Stimulated activated CD4-positive, alpha-beta T cell treated with anti-CD3 and anti-CD28 coated beads, Interleukin-2, amount 100 ng/mL, for 48 hours (primary cell): ENCODE measurements at regions not wholly inside any gene's neighbourhood (a gene's known extent, or its start where the extent isn't known, plus 50 kb on each side); places are given as distances from the start of the nearest gene placed in this dataset.

Experiments
- DNase-seq, 2 donors: peaks; one replicate each; pipeline ENCODE4 v3.0.0-alpha.2; 2020

GRCh38 chr1:59133997-59134396, 162.9 kb upstream of the FGGY start:
- DNase-seq, result no peak

GRCh38 chr1:59135761-59136255, 161.1 kb upstream of the FGGY start:
- no peak for DNase-seq

DNA sequence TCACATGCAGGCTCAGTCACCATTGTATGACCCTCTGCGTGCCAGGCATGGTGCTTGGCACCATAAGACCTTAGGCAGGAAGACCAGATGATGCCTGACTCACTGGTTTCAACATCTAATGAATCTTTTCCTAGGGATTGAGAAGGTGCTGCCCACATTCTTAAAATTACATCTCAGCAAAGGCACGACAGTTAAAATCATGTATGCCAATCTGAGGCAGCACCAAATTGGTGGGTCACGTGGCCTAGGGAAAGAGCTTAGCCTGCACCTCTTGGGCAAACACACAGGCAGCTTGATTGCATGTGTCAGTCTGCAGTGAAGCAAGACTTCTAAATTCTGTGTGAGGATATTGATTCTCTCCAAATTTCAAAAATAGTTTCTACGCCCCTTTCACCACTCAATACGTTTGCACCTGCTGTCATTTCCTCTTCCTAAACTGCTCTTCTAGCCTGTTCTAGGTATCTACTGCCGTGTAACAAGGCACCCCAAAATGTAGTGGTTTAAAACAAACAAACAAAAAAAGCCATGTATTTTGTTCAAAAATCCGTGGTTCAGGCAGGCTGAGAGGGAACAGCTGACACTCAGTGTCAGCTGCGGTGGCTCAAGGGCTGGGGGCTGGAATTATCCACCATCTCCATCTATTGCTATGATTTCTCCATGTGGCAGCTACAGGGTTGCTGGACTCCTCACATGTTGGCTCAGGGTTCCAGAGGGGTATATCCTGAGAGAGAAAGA, 160.2 kb upstream of the FGGY start:
- no peak for DNase-seq

- no peak for DNase-seq
Observed at GRCh38 chr1:59137276-59137615, 159.6 kb upstream of the FGGY start.

DNA sequence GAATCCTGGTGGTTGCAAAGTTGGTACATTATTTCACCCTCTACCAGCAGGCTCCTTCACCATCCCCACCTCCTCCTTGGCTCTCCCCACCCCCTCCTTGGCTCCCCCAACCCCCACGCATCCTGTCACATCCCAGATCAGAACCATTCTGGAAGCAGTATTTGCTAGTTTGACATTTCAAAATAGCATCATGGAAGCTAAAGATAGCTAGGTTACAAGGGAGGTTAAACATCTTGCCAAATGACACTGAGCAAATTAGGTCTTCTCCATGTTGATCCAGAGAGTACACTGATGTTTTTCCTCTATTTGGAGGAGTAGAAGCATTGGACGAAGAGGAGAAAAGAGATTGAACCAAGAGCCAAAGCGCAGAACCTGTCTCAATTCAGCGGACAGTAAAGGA, 158.9 kb upstream of the FGGY start:
- no peak for DNase-seq

GRCh38 chr1:59138402-59138801, 158.5 kb upstream of the FGGY start:
- DNase-seq, result no peak

DNA sequence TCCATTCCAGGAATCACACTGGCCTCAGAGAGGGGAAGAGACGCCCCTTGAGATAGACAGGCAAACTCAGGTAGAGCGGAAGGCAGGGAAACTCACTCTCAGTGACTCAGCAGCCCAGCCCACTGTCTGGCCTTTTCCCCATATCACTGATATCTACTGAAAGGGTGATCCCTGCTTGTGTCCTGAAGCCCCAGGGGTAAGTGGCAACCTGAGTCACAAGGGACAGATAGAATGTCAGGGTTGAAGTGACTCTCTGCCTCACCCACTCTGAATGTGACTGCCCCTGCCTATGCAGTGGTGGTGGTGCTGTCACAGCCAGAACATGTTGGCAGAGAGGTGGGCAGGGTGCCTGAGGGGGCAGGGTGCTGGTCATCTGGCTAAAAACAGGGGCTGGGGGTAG, 157.5 kb upstream of the FGGY start:
- DNase-seq, result no peak

- DNase-seq, result no peak
Observed at GRCh38 chr1:59141267-59141863, 155.5 kb upstream of the FGGY start.

DNA sequence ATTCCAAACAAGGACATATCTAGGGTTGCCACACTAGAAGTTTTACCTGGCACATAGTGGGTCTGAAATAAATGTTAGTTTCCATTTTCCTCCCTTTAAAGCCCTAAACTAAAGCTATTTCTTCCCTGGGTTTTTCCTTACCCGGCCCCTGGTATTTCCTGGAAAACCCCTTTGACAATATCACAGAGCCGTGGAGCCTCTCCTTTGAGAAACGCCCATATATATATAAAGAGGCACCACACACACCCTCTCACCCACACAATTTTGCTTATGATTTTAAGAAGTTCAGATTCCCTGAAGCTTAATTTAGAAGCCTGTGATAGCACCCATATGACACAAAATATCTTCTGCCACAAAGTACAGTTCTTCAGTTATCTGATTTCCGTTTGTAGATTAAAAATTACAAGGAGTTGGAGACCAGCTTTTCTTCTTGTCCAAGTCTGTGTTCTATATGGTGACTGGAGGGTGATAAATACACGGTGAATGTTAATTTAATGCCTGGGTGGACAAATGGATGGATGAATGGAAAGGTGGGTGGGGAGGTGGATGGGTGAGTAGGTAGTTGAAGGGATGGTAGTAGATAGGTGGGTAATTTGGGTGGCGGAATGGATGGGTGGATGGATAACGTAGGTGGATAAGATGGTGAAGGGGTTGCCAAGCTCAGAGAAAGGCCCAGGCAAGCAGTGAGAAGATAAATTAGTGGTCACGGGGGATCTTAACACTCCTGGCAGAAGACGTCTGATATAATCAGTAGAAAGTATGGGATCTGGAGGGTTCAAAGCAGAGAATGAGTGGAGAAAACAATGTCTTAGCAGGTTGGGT, 154.4 kb upstream of the FGGY start:
- no peak for DNase-seq

GRCh38 chr1:59143133-59143487, 153.8 kb upstream of the FGGY start:
- DNase-seq, result no peak

GRCh38 chr1:59143811-59144210, 153.1 kb upstream of the FGGY start:
- DNase-seq, result no peak

- no peak for DNase-seq
Observed at GRCh38 chr1:59144959-59145358, 151.9 kb upstream of the FGGY start.

DNA sequence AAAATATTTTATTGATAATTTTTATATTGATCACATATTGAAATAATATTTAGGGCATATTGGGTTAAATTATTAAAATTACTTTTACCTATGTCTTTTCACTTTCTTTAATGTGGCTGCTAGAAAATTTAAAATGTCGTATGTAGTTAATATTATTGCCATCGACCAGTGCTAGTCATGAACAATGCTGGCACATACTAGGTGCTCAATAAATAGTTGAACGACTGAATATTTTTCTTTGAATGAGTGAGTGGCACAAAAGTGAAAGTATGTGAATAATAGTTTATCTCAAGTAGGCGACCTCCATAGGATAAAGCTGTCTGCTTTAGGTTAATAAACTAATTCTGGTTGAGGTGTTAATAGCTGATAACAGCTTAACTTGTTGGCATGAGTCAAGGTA, 150.8 kb upstream of the FGGY start:
- no peak for DNase-seq

GRCh38 chr1:59146651-59147358, 150.1 kb upstream of the FGGY start:
- peak; percentile 28 to 47 for DNase-seq

- DNase-seq, result no peak
Observed at GRCh38 chr1:59149435-59149834, 147.5 kb upstream of the FGGY start.

- DNase-seq, result no peak
Observed at GRCh38 chr1:59150577-59151386, 146.1 kb upstream of the FGGY start.

- no peak for DNase-seq
Observed at GRCh38 chr1:59151387-59151761, 145.5 kb upstream of the FGGY start.

DNA sequence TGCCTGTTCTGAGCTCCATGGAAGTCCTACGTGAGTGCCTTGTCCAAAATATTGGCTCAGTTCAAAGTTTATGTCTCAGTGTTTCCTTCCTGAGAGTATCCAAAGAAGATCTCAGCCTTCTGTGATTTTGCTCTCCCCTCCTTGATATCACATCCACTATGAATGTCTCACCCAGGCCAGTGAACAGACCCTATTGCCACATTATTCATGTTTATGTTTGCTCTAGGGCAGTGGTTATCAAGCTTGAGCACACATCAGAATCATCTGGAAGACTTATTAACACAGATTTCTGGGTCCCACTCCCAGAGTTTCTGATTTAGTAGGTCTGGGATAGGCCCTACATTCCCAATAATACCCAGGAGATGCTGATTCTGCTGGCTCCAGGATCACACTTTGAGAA, 145.0 kb upstream of the FGGY start:
- no peak for DNase-seq

GRCh38 chr1:59152511-59152910, 144.4 kb upstream of the FGGY start:
- no peak for DNase-seq

GRCh38 chr1:59154401-59154800, 142.5 kb upstream of the FGGY start:
- DNase-seq, result no peak

DNA sequence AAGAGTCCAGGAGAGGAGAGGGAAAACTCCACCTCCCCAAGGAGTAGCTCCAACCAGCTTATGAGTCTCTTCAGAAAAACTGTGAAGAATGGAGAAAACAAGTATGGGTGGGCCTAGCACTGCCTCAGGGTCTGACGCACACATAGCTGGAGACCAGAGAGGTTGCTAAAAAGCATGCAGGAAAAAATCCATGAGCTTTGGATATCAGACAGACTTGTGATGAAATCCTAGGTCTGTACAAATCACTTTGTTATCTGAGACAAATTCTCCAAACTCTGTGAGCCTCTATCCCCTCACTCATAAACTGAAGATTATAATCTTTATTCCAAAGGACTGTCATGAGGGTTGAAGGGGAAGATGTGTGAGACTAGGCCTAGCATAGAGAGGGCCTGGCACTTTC, 141.5 kb upstream of the FGGY start:
- DNase-seq, result no peak

DNA sequence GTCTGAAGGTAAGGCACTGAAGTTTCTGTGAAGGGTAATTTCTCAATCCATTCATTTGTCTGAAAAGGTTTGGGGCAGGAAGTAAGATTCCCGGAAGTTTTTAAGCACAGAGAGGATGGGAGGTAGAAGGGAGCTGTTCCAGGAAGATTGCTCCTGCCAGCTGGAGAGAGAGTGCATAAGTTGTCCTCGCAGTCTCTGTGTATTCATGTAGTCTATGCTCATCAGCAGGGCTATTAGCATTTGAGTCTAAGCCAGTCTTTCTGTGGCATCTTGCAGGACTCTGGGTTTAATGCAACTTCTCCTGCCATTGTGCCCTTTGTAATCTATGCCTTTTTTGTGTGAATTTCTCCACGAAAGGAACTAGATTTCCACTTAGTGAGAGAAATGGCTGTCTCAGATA, 140.8 kb upstream of the FGGY start:
- no peak for DNase-seq
